Esophagus muscularis mucosa (tissue), 4 donors: ENCODE measurements at regions not wholly inside any gene's neighbourhood (a gene's known extent, or its start where the extent isn't known, plus 50 kb on each side); places are given as distances from the start of the nearest gene placed in this dataset.

ENCODE experiments used
- DNase-seq: peaks from one replicate; pipeline ENCODE4 v3.0.0-alpha.2; 2017; ENCODE audit errors: extremely low spot score
- H3K27ac ChIP-seq, 4 donors: fragments of 200-600 bp; sonication (generic); replicated peaks in 1 of 4; 1 replicate in 3 of 4; 2 replicates in 1 of 4; pipeline ENCODE4 v1.5.1; 2016 to 2019; ENCODE audit warnings: mild to moderate bottlenecking in 1 of 4
- H3K27me3 ChIP-seq, 4 donors: fragments of 200-600 bp; sonication (generic); one replicate each; pipeline versions ENCODE4 v1.5.1 to v1.6.0; 2016 to 2019
- H3K36me3 ChIP-seq, 4 donors: fragments of 200-600 bp; sonication (generic); one replicate each; pipeline ENCODE4 v1.5.1; 2016 to 2019
- H3K4me1 ChIP-seq, 4 donors: fragments of 200-600 bp; sonication (generic); one replicate each; pipeline ENCODE4 v1.5.1; 2016 to 2019
- H3K4me3 ChIP-seq, 4 donors: fragments of 200-600 bp; sonication (generic); 1 replicate in 2 of 4; 2 replicates in 2 of 4; pipeline ENCODE4 v1.5.1; 2016 to 2019; ENCODE audit warnings: mild to moderate bottlenecking in 4 of 4, moderate library complexity in 1 of 4
- H3K9me3 ChIP-seq, 4 donors: fragments of 200-600 bp; sonication (generic); 1 replicate in 3 of 4; 2 replicates in 1 of 4; pipeline ENCODE4 v1.5.1; 2016 to 2019
- CTCF ChIP-seq, 3 experiments: fragments of 200-600 bp in 2 of 3; fragments of 450-650 bp in 1 of 3; sonication (generic) in 2 of 3; IDR thresholded peaks; one replicate each; pipeline ENCODE4 v1.5.1; 2017 to 2019; ENCODE audit warnings: antibody characterized with exemption in 3 of 3, mild to moderate bottlenecking in 2 of 3, moderate library complexity in 1 of 3
- EP300 ChIP-seq: sonication (generic); formaldehyde crosslinking; IDR thresholded peaks from one replicate; pipeline ENCODE4 v1.6.1; 2017; ENCODE audit warnings: antibody characterized with exemption
- POLR2A ChIP-seq: fragments of 450-650 bp; IDR thresholded peaks from one replicate; pipeline ENCODE4 v1.6.1; 2017; ENCODE audit warnings: antibody characterized with exemption, moderate library complexity, mild to moderate bottlenecking, low read depth
- POLR2AphosphoS5 ChIP-seq, 2 donors: sonication (generic); formaldehyde crosslinking; IDR thresholded peaks; one replicate each; pipeline ENCODE4 v1.6.1; 2017; ENCODE audit warnings: antibody characterized with exemption in 2 of 2
- WGBS: methylation state at CpG from one replicate; pipeline ENCODE4 v1.1.5; 2018; 5-methylcytosine and 5-hydroxymethylcytosine counted together
- intact Hi-C: fragments of 100-400 bp; cut with DNase I; formaldehyde crosslinking; loops from one replicate; pipeline ENCODE4 v1.15.1; 2023

GRCh38 chr2:185954389-185954788, 215.8 kb downstream of the FSIP2 start:
- intact Hi-C loops, result no loop called here

GRCh38 chr2:185955050-185955449, 216.4 kb downstream of the FSIP2 start:
- no peaks in the 10 kb centered on the region for H3K36me3 ChIP-seq
- TF ChIP-seq POLR2A (no peak), POLR2AphosphoS5 (IDR thresholded peaks at IDR 0.05) (no peak), CTCF (IDR thresholded peaks at IDR 0.05) (no peak), EP300 (no peak)
- WGBS, result 96% methylated on average over 1 of the region's 1 CpG
- no peak overlapping the region for H3K4me3 ChIP-seq
- no peaks in the 10 kb centered on the region for H3K27me3 ChIP-seq
- DNase-seq, result no peak
- no peak overlapping the region for H3K27ac ChIP-seq
- H3K9me3 ChIP-seq, result peaks cover 0 to under 1% (median under 1%) of the 10 kb centered on the region in 4 donors
- intact Hi-C loops, result no loop called here
- no peaks in the 10 kb centered on the region for H3K4me1 ChIP-seq

More at GRCh38 chr2:185954389-185954788, 215.8 kb downstream of the FSIP2 start:
- 67% methylated on average over 2 of the region's 2 CpGs for WGBS
- Histone ChIP-seq H3K9me3 (no peaks in the 10 kb centered on the region), H3K4me1 (no peaks in the 10 kb centered on the region), H3K27ac (no peak overlapping the region), H3K36me3 (no peaks in the 10 kb centered on the region), H3K4me3 (no peak overlapping the region), H3K27me3 (no peaks in the 10 kb centered on the region)
- no peak for DNase-seq
- TF ChIP-seq EP300 (no peak), POLR2AphosphoS5 (IDR thresholded peaks at IDR 0.05) (no peak), CTCF (IDR thresholded peaks at IDR 0.05) (no peak), POLR2A (no peak)

GRCh38 chr2:185967335-185967734, 228.7 kb downstream of the FSIP2 start:
- Histone ChIP-seq H3K27me3 (no peaks in the 10 kb centered on the region), H3K9me3 (peaks cover 0 to 4% (median 0%) of the 10 kb centered on the region in 4 donors), H3K4me1 (no peaks in the 10 kb centered on the region), H3K27ac (no peak overlapping the region), H3K36me3 (no peaks in the 10 kb centered on the region), H3K4me3 (no peak overlapping the region)
- 93% methylated on average over 5 of the region's 5 CpGs for WGBS
- TF ChIP-seq POLR2AphosphoS5 (IDR thresholded peaks at IDR 0.05) (no peak), CTCF (IDR thresholded peaks at IDR 0.05) (no peak), POLR2A (no peak), EP300 (no peak)
- DNase-seq, result no peak
- intact Hi-C loops, result no loop called here

GRCh38 chr2:185970148-185970852, 231.7 kb downstream of the FSIP2 start:
- no peak for DNase-seq
- H3K27ac ChIP-seq, result no peak overlapping the region
- H3K27me3 ChIP-seq, result no peaks in the 10 kb centered on the region
- H3K9me3 ChIP-seq, result no peaks in the 10 kb centered on the region
- H3K36me3 ChIP-seq, result no peaks in the 10 kb centered on the region
- WGBS, result 76% methylated on average over 3 of the region's 3 CpGs
- no peaks in the 10 kb centered on the region for H3K4me1 ChIP-seq
- TF ChIP-seq CTCF (IDR thresholded peaks at IDR 0.05), result no peak
- no peak for TF ChIP-seq POLR2A
- TF ChIP-seq POLR2AphosphoS5 (IDR thresholded peaks at IDR 0.05), result no peak
- TF ChIP-seq EP300, result no peak
- intact Hi-C loops, result no loop called here
- no peak overlapping the region for H3K4me3 ChIP-seq
